Eye (tissue), 1 donor: ENCODE measurements at regions not wholly inside any gene's neighbourhood (a gene's known extent, or its start where the extent isn't known, plus 50 kb on each side); places are given as distances from the start of the nearest gene placed in this dataset.
"Not testable (repeated sequence)": the region's sequence is repeated elsewhere in the genome, so short reads cannot be mapped to it uniquely, and the experiment has no call there.

ENCODE experiments used
- DNase-seq: peaks from one replicate; pipeline ENCODE4 v3.0.0-alpha.2; 2015

DNA sequence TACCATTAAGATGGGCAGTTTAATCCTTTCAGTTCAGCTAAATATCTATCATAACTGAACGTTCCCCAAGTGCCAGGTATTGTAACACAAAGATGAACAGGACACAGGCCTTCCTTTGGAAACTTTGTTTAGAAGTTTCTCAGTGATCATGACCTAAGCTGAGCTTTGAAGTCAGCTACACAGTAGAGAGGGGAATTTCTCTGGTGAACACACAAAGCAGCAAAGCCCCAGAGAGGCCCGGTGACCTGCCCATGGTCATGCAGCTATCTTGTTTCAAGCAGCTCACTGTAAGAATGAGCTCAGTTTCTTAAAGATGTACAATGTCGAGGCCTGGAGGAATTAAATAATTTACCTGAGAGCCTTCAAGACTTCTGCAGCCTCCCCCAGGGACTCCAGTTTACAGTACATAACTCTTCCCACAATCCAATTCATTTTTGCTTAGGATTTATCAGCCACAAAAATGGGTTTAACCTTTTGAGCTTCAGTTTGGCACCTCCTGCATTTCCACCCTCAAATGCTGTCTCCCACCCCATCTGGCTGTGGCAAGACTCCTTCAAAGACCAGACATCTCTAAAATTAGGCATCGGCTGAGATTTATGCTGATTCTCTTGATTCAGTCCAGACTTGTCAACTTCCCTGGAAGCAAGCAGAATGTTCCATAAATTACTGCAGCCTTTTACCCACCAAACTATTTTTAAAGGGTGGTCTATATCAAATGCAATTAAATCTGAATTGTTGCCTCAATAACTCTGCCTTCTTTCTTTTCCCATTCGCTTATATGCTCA is 325.6 kb downstream of the TXNL1 start:
- no peak for DNase-seq

- DNase-seq: no peak
Observed at GRCh38 chr18:56309104-56309503, 329.3 kb downstream of the TXNL1 start.

DNA sequence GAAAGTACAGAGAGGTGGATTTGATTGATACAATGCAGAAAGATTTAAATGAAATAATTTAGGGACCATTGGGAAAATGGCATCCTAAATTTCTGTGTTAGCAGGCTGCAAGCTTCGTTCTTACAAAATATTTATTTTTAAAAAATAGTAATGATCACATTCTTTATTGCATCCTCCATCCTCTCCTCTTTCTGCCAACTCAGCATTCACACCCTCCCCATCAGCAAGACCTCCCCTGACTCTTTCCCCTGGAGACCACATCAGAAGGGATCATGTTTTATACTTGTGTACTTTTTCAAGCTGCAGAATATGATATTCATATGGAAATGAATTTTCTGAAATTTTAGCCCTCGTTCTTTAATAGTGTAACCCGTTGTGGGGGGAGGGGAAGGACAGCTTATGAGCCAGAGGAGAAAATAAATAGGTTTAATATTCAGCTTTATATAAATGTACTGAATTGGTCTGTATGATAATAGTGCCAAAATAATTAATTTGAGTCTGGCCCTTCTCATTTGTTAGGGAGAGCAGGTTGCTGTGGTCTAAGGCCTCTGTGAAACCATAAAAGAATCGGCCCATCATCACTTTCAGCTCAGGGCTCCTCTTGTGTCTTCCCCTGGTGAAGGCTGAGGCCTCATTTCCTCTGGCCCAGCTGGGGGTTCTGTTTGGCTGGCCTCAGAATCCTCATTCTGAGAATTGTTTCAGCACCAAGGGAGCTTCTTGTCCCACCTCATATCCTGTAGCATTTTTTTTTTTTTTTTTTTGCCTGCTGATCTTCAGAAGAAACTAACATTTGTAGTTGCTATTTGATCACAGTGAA is 330.8 kb downstream of the TXNL1 start:
- no peak for DNase-seq

DNA sequence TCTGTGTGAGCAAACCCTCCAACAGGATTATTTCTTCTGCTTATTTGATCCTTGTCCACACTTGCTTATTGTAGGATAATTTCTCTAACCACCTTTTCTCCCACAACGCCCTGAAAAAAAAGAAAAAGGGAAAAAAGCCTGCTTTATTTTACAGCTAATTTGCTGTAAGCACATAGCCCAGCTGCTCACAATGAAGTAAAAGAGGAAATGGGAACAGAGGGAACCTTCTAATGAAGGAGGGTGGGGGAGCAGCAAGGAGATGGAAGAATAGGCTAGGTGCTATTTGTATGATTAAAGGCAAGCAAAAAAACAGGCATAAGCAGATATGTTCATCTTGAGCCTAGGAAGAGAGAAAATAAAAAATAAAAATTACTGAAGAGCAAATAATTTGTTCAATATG is 331.6 kb downstream of the TXNL1 start:
- DNase-seq: no peak

DNA sequence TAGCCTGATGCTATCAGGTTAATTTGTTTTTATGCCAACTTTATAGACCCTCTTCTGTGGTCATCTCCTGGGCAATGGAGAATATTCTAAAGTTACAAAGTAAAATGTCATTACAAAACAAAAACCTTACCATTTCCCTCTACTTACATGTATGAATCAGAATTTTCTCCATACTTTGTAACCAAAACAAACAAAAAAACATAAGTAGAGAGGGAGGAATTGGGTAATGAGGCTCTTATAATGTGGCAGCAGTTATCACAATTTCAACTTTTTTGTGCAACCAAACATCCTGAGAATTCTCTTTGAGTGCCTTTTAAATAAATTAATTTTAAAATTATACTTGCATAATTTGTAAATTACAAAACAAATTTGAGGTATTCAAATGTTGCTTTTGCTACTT is 332.8 kb downstream of the TXNL1 start:
- DNase-seq: no peak

DNA sequence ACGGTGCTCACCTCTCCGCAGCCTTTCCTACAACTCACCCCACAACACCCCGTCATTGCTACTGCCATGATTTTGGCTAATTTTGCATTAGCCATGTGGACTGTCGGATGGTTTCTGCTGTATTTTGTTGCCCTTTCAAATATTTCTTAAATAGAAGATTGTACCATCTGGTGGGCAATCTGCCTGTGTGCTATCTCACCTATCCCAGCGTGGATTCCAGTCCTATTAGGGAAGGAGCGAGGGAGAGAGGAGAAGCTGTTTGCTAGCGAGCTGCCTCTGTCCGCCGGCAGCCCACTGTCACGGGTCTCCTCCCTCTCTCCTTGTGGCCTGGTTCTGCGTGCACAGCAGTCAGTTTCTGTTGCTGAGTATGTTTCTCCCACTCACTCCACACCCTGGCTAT is 336.2 kb downstream of the TXNL1 start:
- DNase-seq: no peak

DNA sequence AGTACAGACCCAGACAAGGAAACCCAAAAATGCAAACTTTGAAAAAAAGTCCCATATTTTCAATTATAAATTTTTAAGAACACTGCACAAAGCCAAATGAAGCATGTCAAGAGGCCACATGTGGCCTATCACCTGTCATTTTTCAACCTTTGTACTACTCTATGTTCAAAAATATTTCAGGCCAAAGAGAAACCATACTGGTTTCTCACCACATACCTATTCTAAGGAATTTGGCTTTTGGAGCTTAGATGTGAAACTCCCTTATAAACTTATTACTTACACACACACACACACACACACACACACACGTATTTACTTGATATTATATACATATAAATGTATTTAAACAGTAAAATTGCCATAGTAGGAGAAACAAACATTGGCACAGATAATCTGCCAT is 338.7 kb downstream of the TXNL1 start:
- DNase-seq: no peak

GRCh38 chr18:56298935-56299334 is 339.5 kb downstream of the TXNL1 start:
- DNase-seq: no peak

DNA sequence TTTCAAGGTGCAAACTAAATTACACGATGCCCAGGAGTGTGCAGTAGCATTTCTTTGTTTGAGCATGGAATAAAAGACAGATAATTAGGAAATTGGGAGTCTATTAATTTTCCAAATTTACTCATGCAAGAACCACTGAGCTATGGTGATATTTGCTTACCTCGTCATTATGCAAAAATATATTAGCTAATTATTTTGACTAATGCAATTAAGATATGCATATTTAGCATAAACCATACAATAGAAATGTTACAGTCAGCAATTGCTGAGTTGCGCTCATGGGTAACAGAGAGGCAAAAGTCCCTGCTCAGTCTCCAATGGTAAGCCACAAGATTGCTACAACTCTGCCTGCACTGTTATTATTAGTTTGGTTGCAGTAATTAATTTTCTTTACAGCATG is 342.0 kb downstream of the TXNL1 start:
- no peak for DNase-seq

GRCh38 chr18:56294484-56295183 is 343.8 kb downstream of the TXNL1 start:
- DNase-seq: no peak

GRCh38 chr18:56291294-56291693 is 347.1 kb downstream of the TXNL1 start:
- DNase-seq: no peak

DNA sequence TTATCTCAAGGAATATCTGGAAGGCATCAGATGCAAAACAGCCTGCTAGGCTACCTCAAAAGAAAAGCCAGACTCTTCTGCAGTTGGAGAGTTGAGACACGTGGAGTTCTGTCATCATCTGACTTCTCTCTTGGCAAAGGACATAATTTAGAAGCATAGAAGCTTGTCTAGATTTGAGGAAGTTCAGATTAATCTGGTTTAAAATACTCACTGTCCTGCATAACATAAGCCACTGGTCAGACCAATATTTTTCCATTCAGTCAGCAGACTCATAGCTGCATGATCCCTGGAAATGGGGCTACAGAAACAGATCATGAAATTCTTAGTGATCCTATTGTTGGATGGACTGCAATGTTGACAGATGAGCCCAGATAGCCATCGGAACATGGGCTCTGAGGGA is 349.0 kb downstream of the TXNL1 start:
- no peak for DNase-seq

DNA sequence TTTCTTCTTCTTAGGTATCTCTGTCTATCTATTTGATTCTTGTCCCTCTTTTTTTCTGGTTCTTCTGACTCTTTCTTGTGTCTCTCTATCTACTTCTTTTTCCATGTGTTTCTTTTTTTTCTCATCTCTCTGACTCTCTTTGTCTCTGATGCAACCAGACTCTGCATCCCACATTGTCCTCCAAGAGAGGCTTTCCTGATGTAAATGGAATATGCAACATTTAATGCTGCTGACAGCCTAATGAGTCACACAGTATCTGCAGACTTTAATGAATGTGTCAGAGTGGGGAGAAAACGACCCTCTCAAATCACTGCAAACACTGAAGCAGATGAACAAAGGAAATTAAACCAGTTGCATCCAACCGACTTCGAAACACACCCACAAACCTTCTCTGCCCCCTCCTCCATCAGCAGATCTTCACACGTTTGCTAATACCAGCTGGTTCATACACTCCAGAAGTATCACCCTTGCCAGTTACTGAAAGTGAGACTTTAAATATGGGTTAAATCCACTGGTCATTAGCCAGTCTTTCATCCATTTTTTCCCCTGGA is 351.5 kb downstream of the TXNL1 start:
- no peak for DNase-seq

GRCh38 chr18:56285387-56286065 is 352.9 kb downstream of the TXNL1 start:
- DNase-seq: no peak

DNA sequence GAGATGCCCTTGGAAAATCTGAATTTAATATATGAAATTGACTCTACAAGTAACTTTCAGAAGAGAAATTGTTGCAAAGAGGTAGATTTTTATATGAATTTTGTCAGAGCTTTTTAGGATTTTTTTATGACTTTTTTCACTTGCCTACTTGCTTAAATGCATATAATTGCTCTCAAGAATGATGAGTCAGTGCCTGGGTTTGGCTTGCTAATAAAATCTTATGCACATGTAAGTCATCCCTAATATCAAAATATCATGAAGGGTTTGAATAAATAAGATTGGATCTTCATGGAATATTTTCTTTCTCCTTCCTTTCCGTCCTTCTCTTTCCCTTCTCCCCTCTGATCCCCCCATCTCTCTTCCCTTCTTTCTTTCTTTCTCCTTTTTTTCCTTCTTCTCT is 354.1 kb downstream of the TXNL1 start:
- DNase-seq: no peak

- no peak for DNase-seq
Observed at GRCh38 chr18:56283316-56283715, 355.1 kb downstream of the TXNL1 start.

DNA sequence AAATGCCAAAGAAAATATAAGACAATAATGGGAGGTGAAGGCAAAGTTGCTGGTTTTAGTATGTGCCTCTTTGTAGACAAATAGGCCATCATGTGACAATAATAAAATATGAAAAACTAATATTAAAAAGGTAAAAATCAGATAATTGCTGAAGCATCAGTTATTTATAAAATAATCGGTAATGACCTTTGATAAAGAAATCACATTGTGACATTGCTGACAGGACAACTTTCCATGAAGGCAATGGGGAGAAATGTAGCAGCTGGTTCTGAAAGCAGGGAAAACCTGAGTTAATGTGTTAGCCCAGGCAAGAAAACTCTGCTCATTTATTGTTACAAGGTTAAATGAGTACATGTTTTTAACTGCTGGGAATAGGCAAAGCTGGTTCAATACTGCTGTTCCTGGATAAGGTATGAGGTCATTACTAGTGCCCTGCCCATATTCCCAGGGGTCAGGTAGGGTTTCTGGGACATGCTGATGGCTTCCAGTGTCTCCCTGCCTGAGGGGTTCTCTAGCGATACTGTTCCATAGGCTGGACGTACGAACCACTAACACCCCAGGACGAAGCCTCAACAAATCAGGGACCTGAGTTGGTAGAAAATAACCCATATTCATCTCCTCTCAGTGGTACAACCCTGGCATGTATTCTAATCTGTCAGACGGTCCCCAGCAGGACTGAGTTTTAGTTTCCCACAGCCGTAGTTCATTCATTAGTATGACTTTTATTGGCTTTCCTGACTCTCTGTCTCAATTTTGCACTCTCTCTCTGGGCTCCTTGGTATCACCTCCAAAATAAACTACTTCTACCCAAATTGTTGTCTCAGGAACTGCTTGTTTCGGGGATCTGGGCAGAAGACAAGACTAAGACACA is 355.9 kb downstream of the TXNL1 start:
- DNase-seq: no peak

DNA sequence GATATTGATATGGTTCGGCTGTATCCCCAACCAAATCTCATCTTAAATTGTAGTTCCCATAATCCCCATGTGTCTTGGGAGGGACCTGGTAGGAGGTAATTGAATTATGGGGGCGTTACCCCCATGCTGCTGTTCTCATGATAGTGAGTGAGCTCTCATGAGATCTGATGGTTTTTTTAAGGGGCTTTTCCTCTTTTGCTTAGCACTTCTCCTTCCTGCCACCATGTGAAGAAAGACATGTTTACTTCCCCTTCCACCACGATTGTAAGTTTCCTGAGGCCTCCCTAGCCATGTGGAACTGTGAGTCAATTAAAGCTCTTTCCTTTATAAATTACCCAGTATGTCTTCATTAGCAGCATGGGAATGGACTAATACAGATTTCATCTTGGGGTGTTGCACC is 358.6 kb downstream of the TXNL1 start:
- not testable (repeated sequence) for DNase-seq

GRCh38 chr18:56278421-56279003 is 359.9 kb downstream of the TXNL1 start:
- peak; percentile 79 for DNase-seq

GRCh38 chr18:56276466-56276865 is 361.9 kb downstream of the TXNL1 start:
- DNase-seq: no peak

DNA sequence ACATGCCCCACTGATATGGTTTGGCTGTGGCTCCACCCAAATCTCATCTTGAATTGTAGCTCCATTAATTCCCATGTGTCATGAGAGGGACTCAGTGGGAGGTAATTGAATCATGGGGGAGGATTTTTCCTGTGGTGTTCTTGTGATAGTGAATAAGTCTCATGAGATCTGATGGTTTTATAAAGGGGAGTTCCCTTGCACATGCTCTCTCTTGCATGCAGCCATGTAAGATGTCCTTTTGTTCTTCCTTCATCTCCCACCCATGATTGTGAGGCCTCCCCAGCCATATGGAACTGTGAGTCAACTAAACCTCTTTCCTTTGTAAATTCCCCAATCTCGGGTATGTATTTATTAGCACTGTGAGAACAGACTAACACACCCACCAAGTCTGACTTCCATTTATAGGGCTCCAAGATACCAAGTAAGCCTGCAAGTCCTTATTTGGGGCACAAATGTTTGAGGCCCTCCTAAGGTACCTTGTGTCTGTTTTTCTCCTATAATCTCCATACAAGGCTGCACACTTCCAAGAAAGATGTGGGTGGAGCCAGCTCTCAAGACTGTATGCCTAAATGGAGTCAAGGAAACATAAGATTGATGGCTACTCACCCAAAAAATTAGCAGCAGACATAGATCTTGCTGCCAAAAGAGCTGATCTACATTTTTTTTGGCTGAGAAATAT is 364.7 kb downstream of the TXNL1 start:
- no peak for DNase-seq
